Adipocyte (in vitro differentiated cells): ENCODE measurements at regions not wholly inside any gene's neighbourhood (a gene's known extent, or its start where the extent isn't known, plus 50 kb on each side); places are given as distances from the start of the nearest gene placed in this dataset.
A peak's percentile ranks its signal among the peaks of the same experiment; 100 is the strongest.

Source experiments
- DNase-seq: peaks from one replicate; pipeline ENCODE4 v3.0.0-alpha.2; 2015; ENCODE audit warnings: low read depth
- H3K27me3 ChIP-seq: replicated peaks from 2 replicates; pipeline ENCODE4 v1.7.0; 2013; ENCODE audit warnings: mild to moderate bottlenecking, low read length, moderate library complexity; ENCODE audit not compliant: control insufficient read depth, insufficient read depth
- H3K36me3 ChIP-seq: 2 replicates; pipeline ENCODE4 v1.7.0; 2013; ENCODE audit warnings: low read length, mild to moderate bottlenecking, moderate library complexity; ENCODE audit not compliant: control insufficient read depth, insufficient read depth, severe bottlenecking
- H3K4me1 ChIP-seq: 2 replicates; pipeline ENCODE4 v1.7.0; 2013; ENCODE audit warnings: mild to moderate bottlenecking, low read length, moderate library complexity; ENCODE audit not compliant: control insufficient read depth, insufficient read depth
- H3K4me3 ChIP-seq: 2 replicates; pipeline ENCODE4 v1.7.0; 2013; ENCODE audit warnings: mild to moderate bottlenecking, low read length, moderate library complexity
- H3K9ac ChIP-seq: 2 replicates; pipeline ENCODE4 v1.7.0; 2013; ENCODE audit warnings: mild to moderate bottlenecking, low read length, moderate library complexity
- H3K9me3 ChIP-seq: 2 replicates; pipeline ENCODE4 v1.7.0; 2013; ENCODE audit warnings: mild to moderate bottlenecking, low read length, moderate library complexity; ENCODE audit not compliant: control insufficient read depth

- H3K9ac ChIP-seq: no peak overlapping the region
- H3K4me1 ChIP-seq: peaks cover 10% of the 10 kb centered on the region
- peak; percentile 2 for DNase-seq
- peak overlapping the region; percentile 31 for H3K4me3 ChIP-seq
- no peaks in the 10 kb centered on the region for H3K36me3 ChIP-seq
- no peaks in the 10 kb centered on the region for H3K9me3 ChIP-seq
- H3K27me3 ChIP-seq: no peaks in the 10 kb centered on the region
Measured at GRCh38 chr12:24705216-24705615, 243.7 kb downstream of the BCAT1 start.

GRCh38 chr12:24701343-24701742 lies 247.6 kb downstream of the BCAT1 start:
- peaks cover 9% of the 10 kb centered on the region for H3K4me1 ChIP-seq
- H3K36me3 ChIP-seq: no peaks in the 10 kb centered on the region
- no peak for DNase-seq
- no peak overlapping the region for H3K4me3 ChIP-seq
- H3K9ac ChIP-seq: no peak overlapping the region
- no peaks in the 10 kb centered on the region for H3K27me3 ChIP-seq
- H3K9me3 ChIP-seq: no peaks in the 10 kb centered on the region

- no peak overlapping the region for H3K4me3 ChIP-seq
Measured at GRCh38 chr12:24698972-24699371, 249.9 kb downstream of the BCAT1 start.

GRCh38 chr12:24697769-24698168 lies 251.1 kb downstream of the BCAT1 start:
- Histone ChIP-seq H3K4me1 (peaks cover 16% of the 10 kb centered on the region), H3K9me3 (no peaks in the 10 kb centered on the region), H3K36me3 (no peaks in the 10 kb centered on the region), H3K4me3 (no peak overlapping the region), H3K9ac (no peak overlapping the region), H3K27me3 (no peaks in the 10 kb centered on the region)
- DNase-seq: no peak

More at GRCh38 chr12:24698972-24699371, 249.9 kb downstream of the BCAT1 start:
- DNase-seq: no peak
- Histone ChIP-seq H3K4me1 (peaks cover 16% of the 10 kb centered on the region), H3K27me3 (no peaks in the 10 kb centered on the region), H3K9ac (no peak overlapping the region), H3K9me3 (no peaks in the 10 kb centered on the region), H3K36me3 (no peaks in the 10 kb centered on the region)

GRCh38 chr12:24697295-24697694 lies 251.6 kb downstream of the BCAT1 start:
- no peak overlapping the region for H3K4me3 ChIP-seq
- DNase-seq: no peak
- no peaks in the 10 kb centered on the region for H3K27me3 ChIP-seq
- no peaks in the 10 kb centered on the region for H3K36me3 ChIP-seq
- no peaks in the 10 kb centered on the region for H3K9me3 ChIP-seq
- H3K4me1 ChIP-seq: peaks cover 16% of the 10 kb centered on the region
- no peak overlapping the region for H3K9ac ChIP-seq

GRCh38 chr12:24696800-24697199 lies 252.1 kb downstream of the BCAT1 start:
- H3K36me3 ChIP-seq: no peaks in the 10 kb centered on the region
- no peak overlapping the region for H3K9ac ChIP-seq
- H3K4me3 ChIP-seq: no peak overlapping the region
- H3K27me3 ChIP-seq: no peaks in the 10 kb centered on the region
- no peak for DNase-seq
- H3K9me3 ChIP-seq: no peaks in the 10 kb centered on the region
- H3K4me1 ChIP-seq: peaks cover 16% of the 10 kb centered on the region

- Histone ChIP-seq H3K9ac (no peak overlapping the region), H3K9me3 (no peaks in the 10 kb centered on the region), H3K4me1 (peaks cover 16% of the 10 kb centered on the region), H3K4me3 (no peak overlapping the region), H3K36me3 (no peaks in the 10 kb centered on the region), H3K27me3 (no peaks in the 10 kb centered on the region)
- peak; percentile 22 for DNase-seq
Measured at GRCh38 chr12:24695657-24696329, 253.1 kb downstream of the BCAT1 start.

- no peak overlapping the region for H3K4me3 ChIP-seq
- H3K4me1 ChIP-seq: peaks cover 16% of the 10 kb centered on the region
- DNase-seq: no peak
- no peaks in the 10 kb centered on the region for H3K36me3 ChIP-seq
- H3K9me3 ChIP-seq: no peaks in the 10 kb centered on the region
- no peaks in the 10 kb centered on the region for H3K27me3 ChIP-seq
- H3K9ac ChIP-seq: no peak overlapping the region
Measured at GRCh38 chr12:24695103-24695502, 253.8 kb downstream of the BCAT1 start.

GRCh38 chr12:24688601-24689000 lies 260.3 kb downstream of the BCAT1 start:
- H3K27me3 ChIP-seq: no peaks in the 10 kb centered on the region
- no peak for DNase-seq
- H3K4me3 ChIP-seq: no peak overlapping the region
- no peak overlapping the region for H3K9ac ChIP-seq
- no peaks in the 10 kb centered on the region for H3K36me3 ChIP-seq
- H3K9me3 ChIP-seq: no peaks in the 10 kb centered on the region
- H3K4me1 ChIP-seq: no peaks in the 10 kb centered on the region

- Histone ChIP-seq H3K4me1 (peaks cover 10% of the 10 kb centered on the region), H3K27me3 (no peaks in the 10 kb centered on the region), H3K9me3 (no peaks in the 10 kb centered on the region), H3K4me3 (no peak overlapping the region), H3K9ac (no peak overlapping the region), H3K36me3 (no peaks in the 10 kb centered on the region)
- DNase-seq: no peak
Measured at GRCh38 chr12:24681570-24681969, 267.3 kb downstream of the BCAT1 start.

GRCh38 chr12:24679126-24679525 lies 269.8 kb downstream of the BCAT1 start:
- peak; percentile 76 for DNase-seq

GRCh38 chr12:24678436-24678835 lies 270.5 kb downstream of the BCAT1 start:
- Histone ChIP-seq H3K4me3 (no peak overlapping the region), H3K36me3 (no peaks in the 10 kb centered on the region), H3K9ac (no peak overlapping the region), H3K4me1 (peaks cover 10% of the 10 kb centered on the region), H3K9me3 (peaks cover 6% of the 10 kb centered on the region), H3K27me3 (no peaks in the 10 kb centered on the region)
- DNase-seq: no peak

More at GRCh38 chr12:24679126-24679525, 269.8 kb downstream of the BCAT1 start:
- Histone ChIP-seq H3K9ac (no peak overlapping the region), H3K4me1 (peaks cover 10% of the 10 kb centered on the region), H3K9me3 (peaks cover 6% of the 10 kb centered on the region), H3K27me3 (no peaks in the 10 kb centered on the region), H3K36me3 (no peaks in the 10 kb centered on the region), H3K4me3 (no peak overlapping the region)
